ENCODE measurements at regions not wholly inside any gene's neighbourhood (a gene's known extent, or its start where the extent isn't known, plus 50 kb on each side); places are given as distances from the start of the nearest gene placed in this dataset.
"Not testable (repeated sequence)": the region's sequence is repeated elsewhere in the genome, so short reads cannot be mapped to it uniquely, and the experiment has no call there.

DNA sequence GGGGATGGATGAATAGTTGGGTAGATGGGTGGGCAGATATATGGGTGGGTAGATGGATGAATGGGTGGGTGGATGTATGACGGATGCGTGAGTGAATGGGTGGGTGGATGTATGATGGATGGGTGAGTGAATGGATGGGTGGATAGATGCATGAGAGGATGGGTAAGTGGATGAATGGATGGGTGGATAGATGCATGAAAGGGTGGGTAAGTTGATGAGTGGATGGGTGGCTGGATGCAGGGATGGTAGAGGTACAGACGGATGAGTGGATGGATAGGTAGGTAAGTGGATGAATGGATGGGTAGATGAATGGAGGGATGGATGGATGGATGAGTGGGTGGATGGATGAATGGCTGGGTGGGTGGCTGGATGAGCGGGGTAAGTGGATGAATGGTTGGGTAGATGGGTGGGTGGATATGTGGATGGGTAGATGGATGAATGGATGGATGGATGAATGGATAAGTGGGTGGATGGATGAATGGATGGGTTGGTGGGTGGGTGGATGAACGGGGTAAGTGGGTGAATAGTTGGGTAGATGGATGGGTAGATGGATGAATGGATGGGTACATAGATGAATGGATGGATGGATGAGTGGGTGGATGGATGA lies 208.9 kb downstream of the NPIPB11 start:
- not testable (repeated sequence) for H3K9me3 ChIP-seq (ENCODE audit: control insufficient read depth, low read depth, low read length); H3K27me3 ChIP-seq (ENCODE audit: control insufficient read depth, insufficient read depth, low read length); H3K4me3 ChIP-seq (ENCODE audit: low read length); H3K36me3 ChIP-seq (ENCODE audit: control insufficient read depth, low read depth, low read length); H3K9ac ChIP-seq (ENCODE audit: low read length); H3K27ac ChIP-seq (ENCODE audit: low read length); H3K4me1 ChIP-seq (ENCODE audit: control insufficient read depth, low read depth, low read length)

DNA sequence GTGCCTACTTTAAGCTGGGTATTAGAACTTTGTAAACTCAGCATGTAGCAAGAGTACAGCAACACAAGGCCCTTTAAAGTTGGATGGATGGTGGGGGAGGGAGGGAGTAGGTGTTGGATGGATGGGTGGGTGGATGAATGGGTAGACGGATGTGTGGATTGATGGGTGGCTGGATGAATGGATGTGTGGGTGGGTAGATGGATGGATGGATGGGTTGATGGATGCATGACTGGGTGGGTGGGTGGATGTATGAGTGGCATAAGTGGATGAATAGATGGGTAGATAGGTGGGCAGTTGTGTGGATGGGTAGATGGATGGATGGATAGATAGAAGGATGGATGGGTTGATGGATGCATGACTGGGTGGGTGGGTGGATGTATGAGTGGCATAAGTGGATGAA lies 209.8 kb downstream of the NPIPB11 start:
- not testable (repeated sequence) for H3K36me3 ChIP-seq (ENCODE audit: control insufficient read depth, low read depth, low read length); H3K9ac ChIP-seq (ENCODE audit: low read length); H3K4me3 ChIP-seq (ENCODE audit: low read length); H3K9me3 ChIP-seq (ENCODE audit: control insufficient read depth, low read depth, low read length); H3K27ac ChIP-seq (ENCODE audit: low read length); H3K4me1 ChIP-seq (ENCODE audit: control insufficient read depth, low read depth, low read length); H3K27me3 ChIP-seq (ENCODE audit: control insufficient read depth, insufficient read depth, low read length)

DNA sequence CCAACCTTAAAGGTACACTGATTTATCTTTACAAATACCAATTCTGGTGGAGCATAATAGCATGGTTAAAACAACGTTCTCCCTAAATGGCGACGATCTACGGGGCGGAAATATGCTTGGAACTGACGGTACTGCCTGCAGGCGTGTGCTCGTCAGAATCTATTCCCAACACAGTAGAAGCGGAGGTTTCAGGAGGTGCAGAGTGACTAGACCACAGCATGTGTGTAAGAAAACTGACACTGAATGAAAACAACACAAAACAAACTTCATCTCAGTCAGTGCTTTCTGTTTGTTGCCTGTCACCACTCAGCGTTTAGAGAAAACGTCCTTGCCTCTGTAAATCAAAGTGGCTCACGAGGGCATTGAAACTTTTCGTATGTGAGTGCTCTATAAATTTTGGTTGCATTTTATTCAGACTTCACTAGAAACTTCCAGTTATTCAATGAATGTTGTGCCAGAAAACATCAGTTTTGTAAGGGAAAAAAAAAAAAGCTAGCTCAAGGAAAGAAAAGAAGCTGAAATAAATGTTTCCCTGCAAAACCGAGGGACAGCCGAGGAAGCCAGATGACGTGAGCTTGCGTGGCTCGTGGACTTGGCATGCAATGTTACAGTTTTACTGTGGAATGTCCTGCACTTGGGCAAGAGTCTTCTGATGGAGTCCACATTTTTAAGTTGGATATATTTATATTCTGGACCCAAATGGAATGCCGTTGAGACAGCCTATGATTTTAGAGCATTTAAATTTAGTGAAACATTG lies 210.4 kb downstream of the LAT start:
- not testable (repeated sequence) for H3K9me3 ChIP-seq (ENCODE audit: control insufficient read depth, low read depth, low read length); H3K27ac ChIP-seq (ENCODE audit: low read length); H3K27me3 ChIP-seq (ENCODE audit: control insufficient read depth, insufficient read depth, low read length); H3K4me1 ChIP-seq (ENCODE audit: control insufficient read depth, low read depth, low read length); H3K9ac ChIP-seq (ENCODE audit: low read length); H3K36me3 ChIP-seq (ENCODE audit: control insufficient read depth, low read depth, low read length); H3K4me3 ChIP-seq (ENCODE audit: low read length)

DNA sequence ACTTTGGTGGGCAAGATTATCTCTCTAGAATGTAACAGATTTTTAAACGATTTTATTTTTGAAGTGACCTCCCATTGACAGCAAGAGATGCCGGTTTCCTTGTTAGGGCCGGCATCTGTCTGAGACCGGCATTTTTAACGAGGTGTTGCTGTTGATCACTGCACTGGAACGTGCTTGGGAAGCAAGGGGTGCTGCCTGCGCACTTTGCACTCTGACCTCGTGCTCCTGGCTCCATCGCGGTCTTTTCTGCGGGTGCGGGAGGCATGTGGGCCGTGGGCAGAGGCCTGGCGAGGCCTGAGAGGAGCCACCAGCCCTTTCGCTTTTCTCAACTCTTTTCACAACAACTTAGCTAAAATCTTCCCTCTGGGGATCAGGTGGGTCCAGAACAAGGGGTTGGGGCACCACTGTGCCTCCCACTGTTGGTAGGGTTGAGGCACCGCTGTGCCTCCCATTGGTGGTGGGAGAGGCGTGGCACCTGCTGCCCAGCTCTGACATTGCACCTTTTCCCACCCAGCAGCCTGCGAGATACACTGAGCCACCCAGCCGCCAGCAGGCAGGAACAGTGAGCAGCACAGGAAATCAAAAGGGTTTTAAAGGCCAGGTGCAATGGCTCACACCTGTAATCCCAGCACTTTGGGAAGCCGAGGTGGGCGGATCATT lies 209.5 kb downstream of the LAT start:
- not testable (repeated sequence) for H3K36me3 ChIP-seq (ENCODE audit: control insufficient read depth, low read depth, low read length); H3K9me3 ChIP-seq (ENCODE audit: control insufficient read depth, low read depth, low read length); H3K4me3 ChIP-seq (ENCODE audit: low read length); H3K4me1 ChIP-seq (ENCODE audit: control insufficient read depth, low read depth, low read length); H3K27ac ChIP-seq (ENCODE audit: low read length); H3K27me3 ChIP-seq (ENCODE audit: control insufficient read depth, insufficient read depth, low read length); H3K9ac ChIP-seq (ENCODE audit: low read length)

DNA sequence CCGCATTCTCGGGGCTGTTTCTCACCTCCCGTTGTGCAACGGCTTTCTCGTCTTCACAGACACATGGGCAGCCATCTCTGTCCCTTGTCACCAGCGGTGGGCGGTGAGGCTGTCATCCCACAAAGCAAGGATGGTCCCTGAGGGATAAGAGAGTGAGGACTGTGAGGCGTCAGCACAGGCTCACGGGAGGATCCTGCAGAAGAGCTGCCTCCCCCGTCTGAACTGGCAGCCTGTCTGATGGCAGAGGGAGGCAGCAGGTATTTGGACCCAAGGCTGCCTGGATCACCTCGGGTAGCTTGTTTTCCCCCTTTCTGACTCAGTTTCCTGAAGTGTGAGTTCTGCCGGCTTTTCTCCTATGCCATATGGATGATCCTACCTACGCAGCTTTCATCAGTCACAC lies 208.8 kb downstream of the LAT start:
- H3K36me3 ChIP-seq (ENCODE audit: control insufficient read depth, low read depth, low read length); H3K9ac ChIP-seq (ENCODE audit: low read length); H3K27ac ChIP-seq (ENCODE audit: low read length); H3K4me3 ChIP-seq (ENCODE audit: low read length); H3K27me3 ChIP-seq (ENCODE audit: control insufficient read depth, insufficient read depth, low read length); H3K4me1 ChIP-seq (ENCODE audit: control insufficient read depth, low read depth, low read length); H3K9me3 ChIP-seq (ENCODE audit: control insufficient read depth, low read depth, low read length): not testable (repeated sequence)

DNA sequence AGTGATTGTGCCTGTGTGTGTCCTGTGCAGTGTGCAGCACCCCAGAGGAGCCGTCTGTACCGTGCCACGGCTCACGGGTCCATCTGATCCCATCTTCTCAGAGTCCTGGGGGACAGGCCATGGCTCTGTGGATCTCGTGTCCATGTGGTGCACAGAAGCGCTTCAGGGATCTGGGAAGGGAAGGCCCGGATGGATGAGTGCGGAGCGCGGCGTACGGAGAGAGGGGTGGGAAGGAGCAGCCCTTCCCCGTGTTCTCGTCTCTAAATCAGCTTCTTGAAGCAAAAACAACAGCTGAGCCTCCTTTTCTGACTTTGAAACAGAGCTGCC lies 208.4 kb downstream of the LAT start:
- not testable (repeated sequence) for H3K4me1 ChIP-seq (ENCODE audit: control insufficient read depth, low read depth, low read length); H3K9me3 ChIP-seq (ENCODE audit: control insufficient read depth, low read depth, low read length); H3K27me3 ChIP-seq (ENCODE audit: control insufficient read depth, insufficient read depth, low read length); H3K27ac ChIP-seq (ENCODE audit: low read length); H3K9ac ChIP-seq (ENCODE audit: low read length); H3K4me3 ChIP-seq (ENCODE audit: low read length); H3K36me3 ChIP-seq (ENCODE audit: control insufficient read depth, low read depth, low read length)

DNA sequence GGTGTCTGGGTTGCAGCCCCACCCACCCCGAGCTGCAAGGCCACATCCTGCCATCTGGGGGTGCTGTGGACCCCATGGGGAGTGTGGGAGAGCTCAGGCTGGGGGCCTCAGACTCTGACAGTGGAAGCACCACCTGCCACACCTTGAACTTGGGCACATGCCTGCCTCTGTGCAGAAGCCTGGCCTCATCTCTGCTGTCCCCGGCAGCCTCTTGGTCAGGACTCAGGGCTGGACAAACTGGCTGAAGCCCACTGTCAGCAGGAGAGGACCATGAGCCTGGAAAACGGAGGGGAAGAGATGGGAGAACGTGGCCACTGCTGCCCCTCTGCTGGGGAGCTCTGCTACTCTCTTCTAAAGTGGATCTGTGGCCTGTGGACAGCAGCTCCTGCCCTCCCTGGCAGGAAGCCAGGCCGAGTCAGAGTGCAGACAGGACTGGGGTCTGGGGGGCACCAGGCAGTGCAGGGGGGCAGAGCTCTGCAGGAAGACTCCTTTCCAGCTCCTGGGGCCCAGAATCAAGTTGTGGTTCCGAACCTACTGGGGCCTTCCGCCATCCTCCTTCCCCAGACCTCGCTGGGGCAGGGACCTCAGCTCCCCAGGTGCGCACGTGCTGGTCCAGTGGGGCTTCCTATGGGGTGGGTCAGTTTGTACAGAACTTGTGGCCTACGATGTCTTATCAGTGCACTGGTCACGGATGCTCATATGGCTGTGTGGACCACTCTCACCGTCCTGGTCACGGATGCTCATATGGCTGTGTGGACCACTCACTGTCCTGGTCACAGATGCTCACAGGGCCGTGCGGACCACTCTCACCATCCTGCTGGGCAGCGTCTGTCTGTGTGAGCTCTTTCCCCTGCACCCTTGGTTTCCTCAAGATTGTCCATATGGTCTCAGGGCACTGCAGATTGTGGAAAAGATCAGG lies 207.7 kb downstream of the LAT start:
- H3K27ac ChIP-seq (ENCODE audit: low read length): no peak overlapping the region
- no peak overlapping the region for H3K4me3 ChIP-seq (ENCODE audit: low read length)
- no peak overlapping the region for H3K9ac ChIP-seq (ENCODE audit: low read length)
- H3K36me3 ChIP-seq (ENCODE audit: control insufficient read depth, low read depth, low read length): no peaks in the 10 kb centered on the region
- no peaks in the 10 kb centered on the region for H3K9me3 ChIP-seq (ENCODE audit: control insufficient read depth, low read depth, low read length)
- no peaks in the 10 kb centered on the region for H3K4me1 ChIP-seq (ENCODE audit: control insufficient read depth, low read depth, low read length)
- no peaks in the 10 kb centered on the region for H3K27me3 ChIP-seq (ENCODE audit: control insufficient read depth, insufficient read depth, low read length)

DNA sequence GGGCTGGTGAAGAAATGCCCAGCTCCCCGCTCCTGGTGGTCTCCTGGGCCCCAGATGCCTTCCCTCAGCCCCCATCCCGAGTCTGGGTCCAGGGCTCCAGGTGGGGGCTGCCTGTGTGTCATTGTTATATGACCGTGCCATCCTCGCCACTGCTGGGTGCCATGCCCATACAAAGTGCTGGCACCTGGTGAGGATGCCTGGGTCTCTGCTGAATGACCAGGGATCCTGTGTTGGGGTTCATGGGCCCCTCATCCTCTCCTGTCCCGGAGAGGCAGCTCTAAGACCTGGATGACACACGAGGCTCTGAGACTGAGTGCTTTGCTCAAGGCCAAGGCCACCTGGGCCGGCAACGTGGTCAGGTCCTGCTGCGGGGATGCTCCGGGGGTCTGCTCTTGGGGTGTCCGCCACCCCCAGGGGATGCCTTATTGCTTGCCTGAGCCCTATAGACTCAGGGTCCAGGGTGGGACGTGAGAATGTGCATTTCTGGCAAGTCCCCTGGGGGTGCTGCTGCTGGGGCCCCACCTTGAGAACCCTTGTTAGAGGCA lies 206.9 kb downstream of the LAT start:
- H3K27me3 ChIP-seq (ENCODE audit: control insufficient read depth, insufficient read depth, low read length); H3K27ac ChIP-seq (ENCODE audit: low read length); H3K9me3 ChIP-seq (ENCODE audit: control insufficient read depth, low read depth, low read length); H3K9ac ChIP-seq (ENCODE audit: low read length); H3K4me3 ChIP-seq (ENCODE audit: low read length); H3K36me3 ChIP-seq (ENCODE audit: control insufficient read depth, low read depth, low read length); H3K4me1 ChIP-seq (ENCODE audit: control insufficient read depth, low read depth, low read length): not testable (repeated sequence)

DNA sequence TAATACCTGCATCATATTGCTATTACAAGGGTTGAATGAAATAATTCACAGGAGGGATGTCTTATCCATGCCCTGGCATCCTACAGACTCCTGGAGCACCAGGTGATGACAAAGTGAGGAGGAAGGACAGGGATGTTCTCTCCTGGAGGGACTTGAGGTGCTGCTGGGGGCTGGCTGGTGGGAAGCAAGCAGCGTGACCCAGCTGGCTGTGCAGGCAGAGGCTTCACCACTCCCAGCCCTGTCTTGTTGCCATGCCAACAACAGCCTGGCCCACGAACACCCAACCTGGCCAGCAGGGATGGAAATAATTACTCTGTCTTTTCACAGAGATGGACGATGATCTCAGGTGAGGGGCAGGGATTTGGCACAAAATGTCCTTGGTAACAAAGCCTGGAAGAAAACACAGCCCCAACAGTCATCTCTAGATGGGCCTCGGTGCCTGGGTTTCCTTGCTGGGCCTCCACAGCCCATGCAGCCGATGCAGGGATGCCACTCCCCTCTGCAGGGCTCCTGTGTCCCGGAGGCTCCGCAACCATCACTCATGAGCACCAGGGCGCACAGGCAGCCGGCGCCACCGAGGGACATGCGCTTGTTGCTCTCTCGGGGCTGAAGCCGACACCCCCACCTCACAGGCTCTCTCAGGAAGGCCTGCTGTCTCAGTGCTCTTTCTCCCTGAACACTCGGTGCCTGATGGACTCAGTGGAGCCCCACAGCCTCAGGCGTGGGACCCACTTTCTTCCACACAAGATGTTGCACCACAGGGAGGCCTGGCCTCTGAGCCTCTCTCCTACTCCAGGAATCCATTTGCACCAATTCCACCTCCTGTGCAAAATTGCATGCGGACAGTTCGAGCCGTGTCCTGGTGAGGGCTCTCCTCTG lies 205.9 kb downstream of the LAT start:
- not testable (repeated sequence) for H3K36me3 ChIP-seq (ENCODE audit: control insufficient read depth, low read depth, low read length); H3K9ac ChIP-seq (ENCODE audit: low read length); H3K27me3 ChIP-seq (ENCODE audit: control insufficient read depth, insufficient read depth, low read length); H3K4me1 ChIP-seq (ENCODE audit: control insufficient read depth, low read depth, low read length); H3K9me3 ChIP-seq (ENCODE audit: control insufficient read depth, low read depth, low read length); H3K27ac ChIP-seq (ENCODE audit: low read length); H3K4me3 ChIP-seq (ENCODE audit: low read length)

DNA sequence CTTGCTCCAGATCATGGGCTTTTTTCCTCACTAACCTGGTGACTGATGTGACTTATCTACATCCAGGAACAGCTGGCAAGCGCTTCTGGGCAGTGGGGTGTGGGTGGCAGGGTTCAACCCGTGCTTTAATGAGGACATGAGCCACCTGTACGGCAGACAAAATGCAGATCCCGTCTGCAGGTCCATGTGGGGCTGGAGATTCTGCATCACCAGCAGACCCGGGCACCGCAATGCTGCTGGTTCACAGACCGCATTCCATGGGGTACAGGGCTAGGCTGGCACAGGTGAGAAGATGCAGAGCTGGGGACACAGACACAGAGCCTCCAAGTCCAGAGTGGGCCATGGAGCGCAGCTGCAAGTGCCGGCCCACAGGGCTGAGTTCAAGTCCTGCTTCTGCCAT lies 204.0 kb downstream of the LAT start:
- H3K4me3 ChIP-seq (ENCODE audit: low read length); H3K4me1 ChIP-seq (ENCODE audit: control insufficient read depth, low read depth, low read length); H3K9me3 ChIP-seq (ENCODE audit: control insufficient read depth, low read depth, low read length); H3K36me3 ChIP-seq (ENCODE audit: control insufficient read depth, low read depth, low read length); H3K27me3 ChIP-seq (ENCODE audit: control insufficient read depth, insufficient read depth, low read length); H3K9ac ChIP-seq (ENCODE audit: low read length); H3K27ac ChIP-seq (ENCODE audit: low read length): not testable (repeated sequence)

All from iPS-18a (cell line).